Fibroblast of lung (primary cell): ENCODE measurements at regions not wholly inside any gene's neighbourhood (a gene's known extent, or its start where the extent isn't known, plus 50 kb on each side); places are given as distances from the start of the nearest gene placed in this dataset.

ENCODE experiments used
- EZH2 ChIP-seq: IDR thresholded peaks from 2 replicates; pipeline ENCODE4 v1.5.1; 2012; ENCODE audit warnings: low read length, control low read depth, mild to moderate bottlenecking; ENCODE audit errors: missing control alignments
- TF ChIP-seq, protein P1 (sequence below), 2 donors: IDR thresholded peaks in 1 of 2; conservative IDR thresholded peaks in 1 of 2; 1 replicate in 1 of 2; 2 replicates in 1 of 2; pipeline ENCODE4 v1.5.1; 2011 to 2012; ENCODE audit warnings: low read length in 2 of 2, control low read depth in 1 of 2, inconsistent platforms in 1 of 2, low read depth in 1 of 2, mild to moderate bottlenecking in 1 of 2

DNA sequence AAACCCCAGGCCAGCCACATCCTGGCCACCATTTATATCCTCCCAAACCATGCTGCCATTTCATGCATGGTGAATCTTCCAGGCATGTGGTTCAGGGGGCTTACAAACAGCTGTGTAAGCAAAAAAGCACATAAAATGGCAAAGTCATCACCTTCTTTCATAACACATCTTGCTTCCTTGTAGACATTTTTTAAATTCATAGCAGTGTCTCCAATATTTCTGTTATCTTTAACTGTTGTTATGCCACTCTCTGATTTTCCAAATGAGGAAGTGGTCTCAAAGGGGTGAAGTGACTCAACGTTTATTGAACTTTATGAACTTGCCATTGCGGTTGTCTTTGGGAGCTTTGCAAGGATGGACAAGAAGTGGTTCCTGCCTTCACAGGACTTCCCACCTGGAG, 264.4 kb downstream of the MEX3B start:
- TF ChIP-seq, protein P1, sequence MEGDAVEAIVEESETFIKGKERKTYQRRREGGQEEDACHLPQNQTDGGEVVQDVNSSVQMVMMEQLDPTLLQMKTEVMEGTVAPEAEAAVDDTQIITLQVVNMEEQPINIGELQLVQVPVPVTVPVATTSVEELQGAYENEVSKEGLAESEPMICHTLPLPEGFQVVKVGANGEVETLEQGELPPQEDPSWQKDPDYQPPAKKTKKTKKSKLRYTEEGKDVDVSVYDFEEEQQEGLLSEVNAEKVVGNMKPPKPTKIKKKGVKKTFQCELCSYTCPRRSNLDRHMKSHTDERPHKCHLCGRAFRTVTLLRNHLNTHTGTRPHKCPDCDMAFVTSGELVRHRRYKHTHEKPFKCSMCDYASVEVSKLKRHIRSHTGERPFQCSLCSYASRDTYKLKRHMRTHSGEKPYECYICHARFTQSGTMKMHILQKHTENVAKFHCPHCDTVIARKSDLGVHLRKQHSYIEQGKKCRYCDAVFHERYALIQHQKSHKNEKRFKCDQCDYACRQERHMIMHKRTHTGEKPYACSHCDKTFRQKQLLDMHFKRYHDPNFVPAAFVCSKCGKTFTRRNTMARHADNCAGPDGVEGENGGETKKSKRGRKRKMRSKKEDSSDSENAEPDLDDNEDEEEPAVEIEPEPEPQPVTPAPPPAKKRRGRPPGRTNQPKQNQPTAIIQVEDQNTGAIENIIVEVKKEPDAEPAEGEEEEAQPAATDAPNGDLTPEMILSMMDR (conservative IDR thresholded peaks at IDR 0.05 in 1 of 2, IDR thresholded peaks at IDR 0.05 in 1 of 2; ENCODE audit: low read depth in 1 of 2, low read length in 2 of 2), result no peak
- no peak for TF ChIP-seq EZH2
